Neural cell (in vitro differentiated cells): ENCODE measurements at regions not wholly inside any gene's neighbourhood (a gene's known extent, or its start where the extent isn't known, plus 50 kb on each side); places are given as distances from the start of the nearest gene placed in this dataset.

ENCODE experiments used
- H2AFZ ChIP-seq: fragments of 200-600, 300-800 bp; sonication (generic), shearing (Covaris generic); 2 replicates; pipeline ENCODE4 v1.6.0; 2014; ENCODE audit warnings: low read depth, mild to moderate bottlenecking, antibody characterized with exemption, low read length, moderate library complexity
- H3F3A ChIP-seq: fragments of 200-600 bp; shearing (Covaris generic); 2 replicates; pipeline ENCODE4 v1.6.1; 2016; ENCODE audit warnings: mild to moderate bottlenecking, moderate library complexity, mixed read lengths, antibody characterized with exemption, low read length; ENCODE audit not compliant: insufficient read depth, poor library complexity, severe bottlenecking
- H3K27ac ChIP-seq: fragments of 200-600, 300-800 bp; sonication (generic), shearing (Covaris generic); 2 replicates; pipeline ENCODE4 v1.5.1; 2014; ENCODE audit warnings: mild to moderate bottlenecking, low read length, moderate library complexity
- H3K27me3 ChIP-seq: fragments of 300-800, 200-600 bp; sonication (generic), shearing (Covaris generic); 2 replicates; pipeline ENCODE4 v1.6.0; 2014; ENCODE audit warnings: mild to moderate bottlenecking, low read depth, low read length, moderate library complexity; ENCODE audit not compliant: insufficient read depth
- H3K36me3 ChIP-seq: fragments of 300-800, 200-600 bp; sonication (generic), shearing (Covaris generic); 2 replicates; pipeline ENCODE4 v1.5.1; 2014; ENCODE audit warnings: mild to moderate bottlenecking, antibody characterized with exemption, low read length, moderate library complexity; ENCODE audit not compliant: insufficient read depth
- H3K4me2 ChIP-seq: fragments of 300-800, 200-600 bp; sonication (generic), shearing (Covaris generic); 2 replicates; pipeline ENCODE4 v1.6.0; 2014; ENCODE audit warnings: mild to moderate bottlenecking, low read length
- H3K4me3 ChIP-seq: fragments of 300-800, 200-600 bp; sonication (generic), shearing (Covaris generic); 2 replicates; pipeline ENCODE4 v1.5.1; 2014; ENCODE audit warnings: mild to moderate bottlenecking, low read length, moderate library complexity
- H3K79me2 ChIP-seq: fragments of 200-600 bp; shearing (Covaris generic); replicated peaks from 2 replicates; pipeline ENCODE4 v1.6.0; 2014; ENCODE audit warnings: mild to moderate bottlenecking, low read length, moderate library complexity; ENCODE audit not compliant: insufficient read depth
- H3K9ac ChIP-seq: fragments of 300-800, 200-600 bp; sonication (generic), shearing (Covaris generic); 2 replicates; pipeline ENCODE4 v1.6.1; 2016; ENCODE audit warnings: mild to moderate bottlenecking, low read length, mixed read lengths
- H3K9me2 ChIP-seq: fragments of 200-600 bp; shearing (Covaris generic); 2 replicates; pipeline ENCODE4 v1.6.1; 2016; ENCODE audit warnings: mild to moderate bottlenecking, low read length, mixed read lengths; ENCODE audit not compliant: insufficient read depth
- H3K9me3 ChIP-seq: fragments of 200-600, 300-800 bp; sonication (generic), shearing (Covaris generic); 2 replicates; pipeline ENCODE4 v1.6.1; 2016; ENCODE audit warnings: mild to moderate bottlenecking, mixed run types, low read length, moderate library complexity, mixed read lengths
- H4K20me1 ChIP-seq: fragments of 200-600 bp; shearing (Covaris generic); 2 replicates; pipeline ENCODE4 v1.6.1; 2016; ENCODE audit warnings: mild to moderate bottlenecking, mixed run types; ENCODE audit not compliant: insufficient read depth
- CTCF ChIP-seq: fragments of 450-650 bp; IDR thresholded peaks from 2 replicates; pipeline ENCODE4 v1.5.1; 2014; ENCODE audit warnings: antibody characterized with exemption, mild to moderate bottlenecking, moderate library complexity; ENCODE audit not compliant: poor library complexity, severe bottlenecking
- EP300 ChIP-seq: fragments of 450-650 bp; conservative IDR thresholded peaks from 2 replicates; pipeline ENCODE4 v1.6.1; 2014; ENCODE audit warnings: antibody characterized with exemption, mild to moderate bottlenecking, moderate library complexity; ENCODE audit not compliant: poor library complexity, severe bottlenecking
- EZH2 ChIP-seq: fragments of 200-600, 300-800 bp; shearing (Covaris generic), sonication (generic); IDR thresholded peaks from 2 replicates; pipeline ENCODE4 v1.6.1; 2014; ENCODE audit warnings: antibody characterized with exemption, low read length, borderline replicate concordance, mild to moderate bottlenecking; ENCODE audit not compliant: insufficient read depth, poor library complexity, severe bottlenecking
- MXI1 ChIP-seq: fragments of 450-650 bp; conservative IDR thresholded peaks from 2 replicates; pipeline ENCODE4 v1.6.1; 2014; ENCODE audit warnings: antibody characterized with exemption, mild to moderate bottlenecking; ENCODE audit not compliant: poor library complexity, severe bottlenecking
- POLR2AphosphoS5 ChIP-seq: IDR thresholded peaks from 2 replicates; pipeline ENCODE4 v1.6.1; 2012
- RAD21 ChIP-seq: fragments of 450-650 bp; conservative IDR thresholded peaks from 2 replicates; pipeline ENCODE4 v1.6.1; 2014; ENCODE audit warnings: antibody characterized with exemption, mild to moderate bottlenecking, moderate library complexity
- REST ChIP-seq: IDR thresholded peaks from 2 replicates; pipeline ENCODE4 v1.6.1; 2012; ENCODE audit warnings: borderline replicate concordance
- SMC3 ChIP-seq: fragments of 450-650 bp; conservative IDR thresholded peaks from 2 replicates; pipeline ENCODE4 v1.6.1; 2014; ENCODE audit warnings: antibody characterized with exemption, mild to moderate bottlenecking, moderate library complexity; ENCODE audit not compliant: poor library complexity
- TAF1 ChIP-seq: IDR thresholded peaks from 2 replicates; pipeline ENCODE4 v1.6.1; 2012; ENCODE audit warnings: low read depth

- no peak overlapping the region for H2AFZ ChIP-seq
- no peak overlapping the region for H3K4me3 ChIP-seq
- H3K27ac ChIP-seq: no peak overlapping the region
- H3K36me3 ChIP-seq: no peaks in the 10 kb centered on the region
- no peaks in the 10 kb centered on the region for H3K79me2 ChIP-seq
- H3K27me3 ChIP-seq: no peaks in the 10 kb centered on the region
- H3F3A ChIP-seq: no peaks in the 10 kb centered on the region
- no peaks in the 10 kb centered on the region for H3K9me3 ChIP-seq
- no peaks in the 10 kb centered on the region for H3K9me2 ChIP-seq
- H3K9ac ChIP-seq: no peak overlapping the region
- no peak overlapping the region for H3K4me2 ChIP-seq
- TF ChIP-seq MXI1 (no peak), TAF1 (no peak), RAD21 (no peak)
- no peaks in the 10 kb centered on the region for H4K20me1 ChIP-seq
These were observed 254.2 kb downstream of the KCNS3 start for GRCh38 chr2:18132697-18133096.

GRCh38 chr2:18131761-18132160, 253.3 kb downstream of the KCNS3 start:
- Histone ChIP-seq H4K20me1 (no peaks in the 10 kb centered on the region), H3K27me3 (no peaks in the 10 kb centered on the region), H3K9ac (no peak overlapping the region), H3K27ac (no peak overlapping the region), H3K4me2 (no peak overlapping the region), H3K9me3 (no peaks in the 10 kb centered on the region), H3K79me2 (no peaks in the 10 kb centered on the region), H3K4me3 (no peak overlapping the region), H3F3A (no peaks in the 10 kb centered on the region), H3K9me2 (no peaks in the 10 kb centered on the region), H3K36me3 (no peaks in the 10 kb centered on the region), H2AFZ (no peak overlapping the region)
- TF ChIP-seq MXI1: no peak
- TF ChIP-seq RAD21: no peak
- TF ChIP-seq TAF1: no peak
- no peak for TF ChIP-seq EZH2
- no peak for TF ChIP-seq EP300
- TF ChIP-seq SMC3: no peak
- TF ChIP-seq REST: no peak
- no peak for TF ChIP-seq CTCF
- TF ChIP-seq POLR2AphosphoS5: no peak

GRCh38 chr2:18129348-18129747, 250.9 kb downstream of the KCNS3 start:
- Histone ChIP-seq H3K9me2 (no peaks in the 10 kb centered on the region), H3K36me3 (no peaks in the 10 kb centered on the region), H3K9me3 (no peaks in the 10 kb centered on the region), H3K79me2 (no peaks in the 10 kb centered on the region), H3K4me2 (no peak overlapping the region), H3K9ac (no peak overlapping the region), H3F3A (no peaks in the 10 kb centered on the region), H2AFZ (no peak overlapping the region), H3K27ac (no peak overlapping the region), H3K4me3 (no peak overlapping the region), H4K20me1 (no peaks in the 10 kb centered on the region), H3K27me3 (no peaks in the 10 kb centered on the region)
- TF ChIP-seq EZH2 (no peak), MXI1 (no peak), TAF1 (no peak), SMC3 (no peak), CTCF (no peak), POLR2AphosphoS5 (no peak), REST (no peak), RAD21 (no peak), EP300 (no peak)
